GDM1 (cell line): ENCODE measurements at regions not wholly inside any gene's neighbourhood (a gene's known extent, or its start where the extent isn't known, plus 50 kb on each side); places are given as distances from the start of the nearest gene placed in this dataset.

Experiments
- DNase-seq: peaks from one replicate; lab custom pipeline; 2025; lab: John Stamatoyannopoulos, UW

DNA sequence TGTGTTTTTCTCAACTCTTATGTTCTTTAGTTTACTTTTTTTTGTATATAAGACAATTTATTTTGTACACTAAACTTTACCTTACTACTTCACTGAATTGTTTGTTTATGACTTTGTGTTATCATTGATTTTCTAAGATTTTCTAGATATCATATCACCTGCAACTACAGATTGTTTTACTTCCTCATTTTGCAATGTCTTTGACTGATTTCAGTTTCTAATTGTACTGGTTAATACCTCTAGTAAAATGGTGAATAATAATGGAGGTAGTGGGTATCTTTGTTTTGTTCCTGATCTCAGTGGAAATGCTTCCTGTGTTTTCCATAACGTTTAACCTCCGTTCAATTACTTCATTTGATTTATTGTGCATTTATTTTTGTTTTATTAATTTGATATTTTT is 490.2 kb downstream of the TLL1 start:
- no peak for DNase-seq

GRCh38 chr4:166366012-166366411 is 493.0 kb downstream of the TLL1 start:
- DNase-seq, result no peak

GRCh38 chr4:166377578-166377977 is 504.5 kb downstream of the TLL1 start:
- no peak for DNase-seq

- DNase-seq, result no peak
Measured at GRCh38 chr4:166386491-166387360, 513.7 kb downstream of the TLL1 start.

GRCh38 chr4:166391501-166391900 is 518.5 kb downstream of the TLL1 start:
- no peak for DNase-seq

GRCh38 chr4:166399021-166399420 is 526.0 kb downstream of the TLL1 start:
- no peak for DNase-seq

GRCh38 chr4:166400270-166400894 is 527.3 kb downstream of the TLL1 start:
- DNase-seq, result no peak

GRCh38 chr4:166413356-166413755 is 540.3 kb downstream of the TLL1 start:
- no peak for DNase-seq

DNA sequence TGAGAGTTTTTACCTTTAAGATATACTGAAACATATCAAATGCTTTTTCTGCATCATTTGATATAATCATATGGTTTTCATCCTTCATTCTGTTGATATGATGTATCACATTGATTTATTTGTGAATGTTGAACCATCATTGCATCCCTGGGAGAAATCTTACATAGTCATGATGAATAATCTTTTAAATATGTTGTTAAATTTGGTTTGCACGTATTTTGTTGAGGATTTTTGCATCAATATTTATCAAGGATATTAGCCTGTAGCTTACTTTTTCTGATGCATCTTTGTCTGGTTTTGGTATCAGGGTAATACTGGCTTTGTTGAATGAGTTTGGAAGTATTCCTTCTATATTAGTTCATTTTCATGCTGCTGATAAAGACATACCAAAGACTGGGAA is 541.4 kb downstream of the TLL1 start:
- no peak for DNase-seq

DNA sequence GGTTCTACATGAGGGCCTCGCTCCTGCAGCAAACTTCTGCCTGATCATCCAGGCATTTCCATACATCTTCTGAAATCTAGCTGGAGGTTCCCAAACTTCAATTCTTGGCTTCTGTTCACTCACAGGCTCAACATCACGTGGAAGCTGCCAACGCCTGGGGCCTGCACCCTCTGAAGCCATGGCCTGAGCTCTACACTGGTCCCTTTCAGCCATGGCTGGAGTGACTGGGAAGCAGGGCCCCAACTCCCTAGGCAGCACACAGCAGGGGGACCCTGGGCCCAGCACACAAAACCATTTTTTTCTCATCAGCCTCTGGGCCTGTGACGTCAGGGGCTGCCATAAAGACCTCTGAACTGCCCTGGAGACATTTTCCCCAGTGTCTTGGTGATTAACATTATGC is 542.7 kb downstream of the TLL1 start:
- no peak for DNase-seq

DNA sequence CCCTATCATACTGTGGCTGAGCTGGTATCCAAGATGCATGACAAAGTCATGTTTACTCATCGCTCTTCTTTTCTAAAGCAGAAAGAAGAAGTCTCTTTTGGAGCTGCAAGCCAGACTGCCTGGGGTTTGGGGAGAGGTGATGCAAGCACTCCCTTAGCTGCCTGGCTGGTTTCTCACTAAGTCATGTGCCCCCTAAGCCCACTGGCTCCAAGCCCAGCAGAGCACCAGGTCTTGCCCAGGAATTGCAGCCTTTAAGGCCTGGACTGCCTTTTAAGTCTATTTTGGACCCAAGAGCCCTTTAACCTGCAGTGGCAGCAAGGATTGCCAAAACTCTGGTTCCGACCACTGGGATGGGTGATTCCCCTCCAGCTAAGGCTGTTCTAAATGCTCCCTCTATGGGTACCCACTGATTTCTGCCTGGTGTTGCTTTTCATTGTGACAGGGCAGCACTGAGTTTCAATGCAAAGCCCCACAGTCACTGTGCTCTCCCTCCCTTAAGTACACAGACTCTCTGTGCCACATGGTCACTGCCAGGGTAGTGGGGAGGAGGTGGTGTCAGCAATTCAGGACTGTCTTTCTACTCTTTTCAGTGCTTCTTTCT is 548.6 kb downstream of the TLL1 start:
- DNase-seq, result no peak

DNA sequence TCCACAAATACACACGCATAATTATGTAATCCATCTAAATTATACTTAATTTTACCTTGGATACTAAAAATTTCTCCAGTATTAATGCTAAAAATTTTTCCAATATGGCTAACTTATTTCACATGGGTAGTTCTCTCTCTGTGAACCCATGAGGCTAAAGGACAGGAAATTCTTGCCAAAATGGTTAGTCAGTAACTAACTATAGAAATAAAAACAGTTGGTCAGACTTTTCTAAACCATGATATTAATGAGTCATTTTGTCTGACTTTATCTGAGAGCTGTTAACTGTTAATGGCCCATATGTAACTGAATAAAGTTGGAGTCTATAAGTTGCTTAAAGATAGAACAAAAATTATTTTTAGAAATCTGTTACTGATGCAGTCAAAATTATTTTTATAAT is 549.4 kb downstream of the TLL1 start:
- no peak for DNase-seq

- no peak for DNase-seq
Measured at GRCh38 chr4:166426300-166426863, 553.3 kb downstream of the TLL1 start.

- no peak for DNase-seq
Measured at GRCh38 chr4:166432125-166432524, 559.1 kb downstream of the TLL1 start.

DNA sequence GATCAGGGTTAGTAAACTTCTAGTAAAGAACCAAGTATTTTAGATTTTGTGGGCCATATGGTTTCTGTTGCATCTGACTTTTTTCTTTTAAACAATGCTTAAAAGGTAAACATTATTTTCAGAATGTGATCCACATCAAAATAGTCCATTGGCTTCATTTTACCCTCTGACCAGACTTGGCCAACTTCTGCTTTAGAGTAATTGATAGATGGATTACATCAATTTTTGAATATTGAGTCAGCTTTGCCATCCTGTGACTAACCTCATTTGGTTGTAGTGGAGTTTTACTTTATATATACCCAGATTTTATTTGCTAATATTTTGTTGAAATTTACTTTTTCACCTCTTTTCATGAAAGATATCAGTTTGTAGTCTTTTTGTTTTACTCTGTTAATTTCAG is 559.8 kb downstream of the TLL1 start:
- DNase-seq, result no peak

- no peak for DNase-seq
Measured at GRCh38 chr4:166435449-166435848, 562.4 kb downstream of the TLL1 start.

- DNase-seq, result no peak
Measured at GRCh38 chr4:166458756-166459155, 585.7 kb downstream of the TLL1 start.

- no peak for DNase-seq
Measured at GRCh38 chr4:166459621-166460020, 586.6 kb downstream of the TLL1 start.

DNA sequence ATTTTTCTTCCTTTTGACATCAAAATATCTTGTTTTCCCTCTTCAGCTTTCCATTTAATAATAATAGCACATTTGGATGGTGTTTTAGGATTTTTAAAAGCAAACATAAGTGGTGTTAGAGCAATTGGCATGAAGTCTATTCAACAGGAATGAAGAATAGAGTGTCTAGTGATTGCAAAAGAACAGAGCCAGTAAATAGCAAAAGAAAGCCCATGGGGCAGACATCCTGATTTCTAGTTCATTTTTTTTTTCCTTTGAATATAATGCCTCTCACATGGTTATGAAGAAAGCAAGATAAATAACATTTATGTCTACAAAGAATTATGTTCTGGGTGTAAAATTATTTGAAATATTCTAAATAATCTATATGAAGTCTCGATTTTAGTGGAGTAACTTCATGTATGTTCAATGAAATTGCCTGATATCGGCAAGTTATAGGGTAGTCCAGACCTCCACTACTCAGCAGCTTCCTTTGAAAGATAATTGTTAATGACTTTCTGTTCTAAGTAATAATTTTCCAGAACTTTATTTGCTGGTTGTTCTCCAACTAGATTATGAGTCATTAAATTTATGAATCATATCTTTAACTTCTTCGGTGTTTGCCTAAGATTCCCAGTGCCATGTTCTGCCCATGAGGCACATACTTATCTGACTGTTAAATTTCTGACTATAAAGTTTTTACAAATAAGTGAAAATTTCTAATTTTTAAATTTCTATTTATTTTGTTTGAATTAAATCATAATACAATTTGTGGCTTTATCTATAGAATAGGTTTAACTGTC is 587.9 kb downstream of the TLL1 start:
- DNase-seq, result no peak

DNA sequence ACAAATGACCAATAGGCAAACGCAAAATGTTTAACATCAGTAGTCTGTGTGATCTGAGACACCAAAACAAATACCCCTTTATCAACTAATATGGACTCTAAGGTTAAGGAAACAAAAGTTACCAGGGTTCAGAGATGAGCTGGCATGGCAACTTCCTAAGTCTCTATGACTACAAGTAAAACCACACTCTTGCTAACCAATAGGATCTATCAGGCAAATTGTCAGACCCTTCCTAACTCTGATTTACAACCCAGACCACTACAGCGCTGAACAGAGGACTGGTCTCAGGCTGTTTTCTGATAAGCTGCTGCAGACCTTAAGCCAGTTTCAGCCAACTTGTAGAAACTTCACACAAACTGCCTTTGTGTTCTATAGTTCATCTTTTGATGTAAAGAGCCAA is 608.0 kb downstream of the TLL1 start:
- no peak for DNase-seq

GRCh38 chr4:166481739-166482138 is 608.7 kb downstream of the TLL1 start:
- no peak for DNase-seq

- DNase-seq, result no peak
Measured at GRCh38 chr4:166482758-166483157, 609.7 kb downstream of the TLL1 start.
